ENCODE measurements at regions not wholly inside any gene's neighbourhood (a gene's known extent, or its start where the extent isn't known, plus 50 kb on each side); places are given as distances from the start of the nearest gene placed in this dataset.

GRCh38 chr13:26502826-26503225, 54.7 kb upstream of the WASF3 start:
- Histone ChIP-seq H3K27ac (no peak overlapping the region), H3K27me3 (no peaks in the 10 kb centered on the region), H3K4me3 (no peak overlapping the region), H3K36me3 (no peaks in the 10 kb centered on the region), H3K4me1 (no peaks in the 10 kb centered on the region), H3K9me3 (no peaks in the 10 kb centered on the region)
- no peak for DNase-seq
- intact Hi-C loops (cut with DNase I; ENCODE audit: low total_unique reads): no loop called here
- TF ChIP-seq CTCF (IDR thresholded peaks at IDR 0.05): no peak
- no peak for TF ChIP-seq POLR2A (IDR thresholded peaks at IDR 0.05)

- Histone ChIP-seq H3K4me1 (no peaks in the 10 kb centered on the region), H3K9me3 (no peaks in the 10 kb centered on the region), H3K36me3 (no peaks in the 10 kb centered on the region), H3K27me3 (no peaks in the 10 kb centered on the region), H3K27ac (no peak overlapping the region), H3K4me3 (no peak overlapping the region)
- no peak for TF ChIP-seq CTCF (IDR thresholded peaks at IDR 0.05)
- no peak for TF ChIP-seq POLR2A (IDR thresholded peaks at IDR 0.05)
- no peak for DNase-seq
- intact Hi-C loops (cut with DNase I; ENCODE audit: low total_unique reads): no loop called here
Measured at GRCh38 chr13:26503826-26504594, 53.5 kb upstream of the WASF3 start.

All from uterus (tissue), 3 donors.